ENCODE measurements at regions not wholly inside any gene's neighbourhood (a gene's known extent, or its start where the extent isn't known, plus 50 kb on each side); places are given as distances from the start of the nearest gene placed in this dataset.

DNA sequence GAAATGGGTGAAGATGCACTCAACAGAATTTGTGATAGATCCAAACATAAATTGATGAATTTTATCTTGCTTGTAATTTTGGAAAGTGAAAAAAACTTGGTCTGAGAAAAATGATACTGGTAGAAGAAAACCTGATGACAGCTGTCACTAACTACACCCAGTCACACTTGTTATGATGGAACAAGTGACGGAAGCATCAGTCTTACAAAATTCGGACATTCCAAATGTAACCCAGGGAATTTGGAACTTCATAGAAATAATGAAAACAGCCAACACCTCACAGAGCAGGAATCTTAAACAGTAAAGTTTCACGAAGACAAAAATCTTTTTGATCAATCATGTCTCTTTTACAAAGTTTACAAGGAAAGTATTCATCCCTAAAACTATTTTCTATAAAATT, 123.9 kb downstream of the RIN2 start:
- H3F3A ChIP-seq (replicated peaks; ENCODE audit: low read depth) = no peaks in the 10 kb centered on the region
- H3K79me2 ChIP-seq (replicated peaks; ENCODE audit: insufficient read depth) = no peaks in the 10 kb centered on the region
- Mint-ChIP-seq H3K4me1 (peaks cover 2% of the 10 kb centered on the region; the same call in 2 of the 3 replicates), H3K36me3 (ENCODE audit: low read depth) (no peaks in the 10 kb centered on the region), H3K4me3 (no peak overlapping the region), H3K27ac (no peak overlapping the region), H3K9me3 (no peaks in the 10 kb centered on the region), H3K27me3 (ENCODE audit: insufficient read depth, low read depth, poor library complexity) (peaks cover 5% of the 10 kb centered on the region)
- H3K36me3 ChIP-seq (ENCODE audit: insufficient read depth) = no peaks in the 10 kb centered on the region
- H3K27ac ChIP-seq (ENCODE audit: low read depth) = no peak overlapping the region
- DNase-seq (ENCODE audit: low spot score) = no peak
- no peaks in the 10 kb centered on the region for H3K4me1 ChIP-seq (ENCODE audit: insufficient read depth)
- ATAC-seq = no peak
- peaks cover 5% of the 10 kb centered on the region; the same call in 1 of the 2 replicates for H3K9me2 ChIP-seq (ENCODE audit: insufficient read depth)
- H2AFZ ChIP-seq = no peak overlapping the region
- no peak overlapping the region for H3K4me2 ChIP-seq
- H3K27me3 ChIP-seq (ENCODE audit: insufficient read depth) = no peaks in the 10 kb centered on the region
- no peak for TF ChIP-seq NANOG (IDR thresholded peaks at IDR 0.05; ENCODE audit: borderline replicate concordance)
- TF ChIP-seq POLR2AphosphoS5 (IDR thresholded peaks at IDR 0.05; ENCODE audit: low read depth) = no peak
- H4K20me1 ChIP-seq (replicated peaks; ENCODE audit: insufficient read depth) = no peaks in the 10 kb centered on the region
- H3K4me3 ChIP-seq = no peak overlapping the region

DNA sequence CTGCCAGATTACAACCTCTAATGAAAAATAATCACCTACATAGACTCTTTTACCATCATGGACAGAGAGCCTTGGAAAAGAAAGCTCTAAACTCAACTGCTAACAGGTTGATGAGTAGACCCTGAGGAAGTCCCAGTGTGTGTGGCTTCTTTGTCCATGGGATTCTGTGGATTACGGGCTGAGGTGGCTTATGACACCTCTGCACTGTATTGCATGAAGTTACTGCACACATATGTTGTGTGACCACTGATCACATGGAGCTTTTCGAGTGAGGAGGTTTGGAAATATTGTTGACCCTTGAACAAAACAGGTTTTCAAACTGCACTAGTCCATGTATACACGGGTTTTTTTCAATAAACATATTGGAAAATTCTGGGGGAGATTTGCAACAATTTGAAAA, 124.4 kb downstream of the RIN2 start:
- Mint-ChIP-seq H3K4me1 (peaks cover 2% of the 10 kb centered on the region; the same call in 2 of the 3 replicates), H3K27ac (no peak overlapping the region), H3K9me3 (no peaks in the 10 kb centered on the region), H3K27me3 (ENCODE audit: insufficient read depth, low read depth, poor library complexity) (peaks cover 5% of the 10 kb centered on the region), H3K4me3 (no peak overlapping the region), H3K36me3 (ENCODE audit: low read depth) (no peaks in the 10 kb centered on the region)
- Histone ChIP-seq H4K20me1 (replicated peaks; ENCODE audit: insufficient read depth) (no peaks in the 10 kb centered on the region), H3K36me3 (ENCODE audit: insufficient read depth) (no peaks in the 10 kb centered on the region), H3F3A (replicated peaks; ENCODE audit: low read depth) (no peaks in the 10 kb centered on the region), H3K27me3 (ENCODE audit: insufficient read depth) (no peaks in the 10 kb centered on the region), H3K9me2 (ENCODE audit: insufficient read depth) (peaks cover 5% of the 10 kb centered on the region; the same call in 1 of the 2 replicates), H2AFZ (no peak overlapping the region), H3K4me3 (no peak overlapping the region), H3K4me2 (no peak overlapping the region), H3K79me2 (replicated peaks; ENCODE audit: insufficient read depth) (no peaks in the 10 kb centered on the region), H3K27ac (ENCODE audit: low read depth) (no peak overlapping the region), H3K4me1 (ENCODE audit: insufficient read depth) (no peaks in the 10 kb centered on the region)
- ATAC-seq (no peak), DNase-seq (ENCODE audit: low spot score) (no peak)
- TF ChIP-seq, protein P1, sequence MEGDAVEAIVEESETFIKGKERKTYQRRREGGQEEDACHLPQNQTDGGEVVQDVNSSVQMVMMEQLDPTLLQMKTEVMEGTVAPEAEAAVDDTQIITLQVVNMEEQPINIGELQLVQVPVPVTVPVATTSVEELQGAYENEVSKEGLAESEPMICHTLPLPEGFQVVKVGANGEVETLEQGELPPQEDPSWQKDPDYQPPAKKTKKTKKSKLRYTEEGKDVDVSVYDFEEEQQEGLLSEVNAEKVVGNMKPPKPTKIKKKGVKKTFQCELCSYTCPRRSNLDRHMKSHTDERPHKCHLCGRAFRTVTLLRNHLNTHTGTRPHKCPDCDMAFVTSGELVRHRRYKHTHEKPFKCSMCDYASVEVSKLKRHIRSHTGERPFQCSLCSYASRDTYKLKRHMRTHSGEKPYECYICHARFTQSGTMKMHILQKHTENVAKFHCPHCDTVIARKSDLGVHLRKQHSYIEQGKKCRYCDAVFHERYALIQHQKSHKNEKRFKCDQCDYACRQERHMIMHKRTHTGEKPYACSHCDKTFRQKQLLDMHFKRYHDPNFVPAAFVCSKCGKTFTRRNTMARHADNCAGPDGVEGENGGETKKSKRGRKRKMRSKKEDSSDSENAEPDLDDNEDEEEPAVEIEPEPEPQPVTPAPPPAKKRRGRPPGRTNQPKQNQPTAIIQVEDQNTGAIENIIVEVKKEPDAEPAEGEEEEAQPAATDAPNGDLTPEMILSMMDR (conservative IDR thresholded peaks at IDR 0.05; ENCODE audit: low read depth in 2 of 2) = no peak

DNA sequence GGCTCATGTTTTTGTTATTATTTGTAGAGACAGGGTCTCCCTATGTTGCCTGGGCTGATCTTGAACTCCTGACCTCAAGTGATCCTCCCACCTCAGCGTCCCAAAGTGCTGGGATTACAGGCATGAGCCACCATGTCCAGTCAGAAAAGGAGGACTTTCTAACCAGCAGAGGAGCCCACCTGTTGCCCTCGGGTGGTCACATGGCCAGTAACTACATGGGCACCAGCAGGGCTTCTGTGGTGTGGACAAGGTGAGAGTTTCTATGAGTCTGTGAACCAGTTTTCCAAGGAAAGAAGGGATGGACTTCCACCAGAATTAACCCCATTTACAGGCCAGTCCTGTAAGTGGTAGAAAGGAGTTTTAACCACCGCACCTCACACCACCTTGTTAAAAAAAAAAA, 125.4 kb downstream of the RIN2 start:
- H3K9me2 ChIP-seq (ENCODE audit: insufficient read depth) = peaks cover 5% of the 10 kb centered on the region; the same call in 1 of the 2 replicates
- H3K9me3 Mint-ChIP-seq = no peaks in the 10 kb centered on the region
- no peak overlapping the region for H3K4me3 Mint-ChIP-seq
- H3K4me3 ChIP-seq = no peak overlapping the region
- H3F3A ChIP-seq (replicated peaks; ENCODE audit: low read depth) = no peaks in the 10 kb centered on the region
- H3K4me1 ChIP-seq (ENCODE audit: insufficient read depth) = no peaks in the 10 kb centered on the region
- H3K4me2 ChIP-seq = no peak overlapping the region
- no peaks in the 10 kb centered on the region for H3K79me2 ChIP-seq (replicated peaks; ENCODE audit: insufficient read depth)
- no peaks in the 10 kb centered on the region for H3K36me3 ChIP-seq (ENCODE audit: insufficient read depth)
- H3K27ac Mint-ChIP-seq = no peak overlapping the region
- H4K20me1 ChIP-seq (replicated peaks; ENCODE audit: insufficient read depth) = no peaks in the 10 kb centered on the region
- H3K27me3 ChIP-seq (ENCODE audit: insufficient read depth) = no peaks in the 10 kb centered on the region
- peaks cover 2% of the 10 kb centered on the region; the same call in 2 of the 3 replicates for H3K4me1 Mint-ChIP-seq
- H3K27me3 Mint-ChIP-seq (ENCODE audit: insufficient read depth, low read depth, poor library complexity) = peaks cover 5% of the 10 kb centered on the region
- ATAC-seq = no peak
- H2AFZ ChIP-seq = no peak overlapping the region
- H3K36me3 Mint-ChIP-seq (ENCODE audit: low read depth) = no peaks in the 10 kb centered on the region
- H3K27ac ChIP-seq (ENCODE audit: low read depth) = no peak overlapping the region
- no peak for DNase-seq (ENCODE audit: low spot score)
- TF ChIP-seq EZH2 (IDR thresholded peaks at IDR 0.05; ENCODE audit: low read depth, unreplicated experiment) (no peak), STAT1 (IDR thresholded peaks at IDR 0.05; ENCODE audit: unreplicated experiment) (no peak), ZNF331 (CRISPR knock-in tag; IDR thresholded peaks at IDR 0.05; ENCODE audit: low read depth) (no peak), EZH2phosphoT487 (IDR thresholded peaks at IDR 0.05; ENCODE audit: unreplicated experiment) (no peak), JUNB (IDR thresholded peaks at IDR 0.05; ENCODE audit: unreplicated experiment) (no peak), NANOG (IDR thresholded peaks at IDR 0.05; ENCODE audit: borderline replicate concordance) (no peak)
- TF ChIP-seq, protein P1 (conservative IDR thresholded peaks at IDR 0.05; ENCODE audit: low read depth in 2 of 2) = no peak

Measured in GM23338 (cell line).